ENCODE measurements at regions not wholly inside any gene's neighbourhood (a gene's known extent, or its start where the extent isn't known, plus 50 kb on each side); places are given as distances from the start of the nearest gene placed in this dataset.

DNA sequence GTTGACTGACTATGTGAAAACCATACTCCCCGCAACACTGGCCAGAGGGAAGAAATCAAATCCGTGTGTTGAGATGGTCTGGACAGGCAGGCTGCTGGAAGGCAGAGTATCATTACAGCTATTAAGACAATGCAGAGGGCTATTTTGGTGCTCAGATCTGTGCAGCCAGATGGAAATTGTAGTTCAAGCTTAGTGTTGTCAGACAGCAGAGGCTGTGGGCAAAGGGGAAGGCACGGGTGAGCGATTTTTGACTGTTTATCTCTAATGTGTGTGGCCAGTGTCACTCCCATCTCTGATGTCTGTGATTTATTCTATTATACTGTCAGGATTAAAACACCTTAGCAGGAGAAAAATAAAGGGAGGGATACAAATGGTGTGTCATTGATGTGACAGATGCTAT is 984.4 kb upstream of the WWC1 start:
- TF ChIP-seq CTCF (IDR thresholded peaks at IDR 0.05; ENCODE audit: low read depth, low read length), result no peak
- DNase-seq, result no peak
- H3K9me3 ChIP-seq, result no peaks in the 10 kb centered on the region
- H3K4me3 ChIP-seq (ENCODE audit: low read depth, low read length), result no peak overlapping the region
- no peaks in the 10 kb centered on the region for H3K36me3 ChIP-seq
- peaks cover 9% of the 10 kb centered on the region for H3K4me1 ChIP-seq
- no peaks in the 10 kb centered on the region for H3K27me3 ChIP-seq

DNA sequence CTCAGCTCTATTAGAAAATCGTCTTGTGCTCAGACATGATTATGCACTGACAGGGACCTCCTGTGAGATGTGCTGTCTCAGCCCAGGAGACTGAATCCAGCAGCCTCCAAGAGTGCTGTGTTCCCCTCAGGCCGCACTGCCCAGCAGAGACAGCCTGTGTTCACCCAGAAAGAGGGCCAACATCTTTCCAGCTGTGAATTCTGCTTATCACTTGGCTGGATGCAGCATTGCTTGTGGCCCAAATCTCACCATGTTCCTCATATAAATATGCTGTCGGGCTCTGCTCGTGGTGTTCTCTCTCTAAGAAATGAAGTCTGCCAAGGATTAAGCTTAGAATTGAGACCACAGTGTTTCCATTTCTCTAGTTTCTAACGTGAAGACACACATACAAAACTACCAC is 983.0 kb upstream of the WWC1 start:
- TF ChIP-seq CTCF (IDR thresholded peaks at IDR 0.05; ENCODE audit: low read depth, low read length), result no peak
- peaks cover 9% of the 10 kb centered on the region for H3K4me1 ChIP-seq
- no peaks in the 10 kb centered on the region for H3K9me3 ChIP-seq
- H3K36me3 ChIP-seq, result no peaks in the 10 kb centered on the region
- DNase-seq, result no peak
- H3K4me3 ChIP-seq (ENCODE audit: low read depth, low read length), result no peak overlapping the region
- H3K27me3 ChIP-seq, result no peaks in the 10 kb centered on the region

- no peak for TF ChIP-seq CTCF (IDR thresholded peaks at IDR 0.05; ENCODE audit: low read depth, low read length)
- no peak for DNase-seq
- no peaks in the 10 kb centered on the region for H3K27me3 ChIP-seq
- H3K9me3 ChIP-seq, result no peaks in the 10 kb centered on the region
- H3K4me3 ChIP-seq (ENCODE audit: low read depth, low read length), result no peak overlapping the region
- peaks cover 9% of the 10 kb centered on the region for H3K4me1 ChIP-seq
- H3K36me3 ChIP-seq, result no peaks in the 10 kb centered on the region
Measured at GRCh38 chr5:167309941-167310517, 981.4 kb upstream of the WWC1 start.

GRCh38 chr5:167311340-167311739 is 980.1 kb upstream of the WWC1 start:
- Histone ChIP-seq H3K9me3 (no peaks in the 10 kb centered on the region), H3K27me3 (no peaks in the 10 kb centered on the region), H3K4me3 (ENCODE audit: low read depth, low read length) (no peak overlapping the region), H3K36me3 (no peaks in the 10 kb centered on the region), H3K4me1 (peaks cover 4% of the 10 kb centered on the region)
- no peak for DNase-seq
- TF ChIP-seq CTCF (IDR thresholded peaks at IDR 0.05; ENCODE audit: low read depth, low read length), result no peak

DNA sequence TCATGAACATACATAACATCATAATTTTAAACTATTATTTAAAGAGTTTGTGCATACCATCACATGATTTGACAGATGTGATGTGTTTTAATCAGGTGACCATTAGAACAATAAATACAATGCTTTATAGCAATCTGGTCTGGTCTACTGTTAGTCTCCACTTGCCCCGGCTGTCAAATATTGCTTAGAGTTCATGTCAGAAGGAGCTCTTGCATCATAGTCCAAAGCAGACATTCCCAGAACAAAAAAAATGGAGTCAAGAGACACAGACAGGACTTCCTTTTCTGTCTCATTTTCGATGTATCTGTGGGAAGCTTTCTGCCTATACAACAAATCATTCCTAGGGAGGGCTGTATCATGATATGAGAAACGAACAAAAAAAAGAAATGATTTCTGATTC is 979.2 kb upstream of the WWC1 start:
- no peak for TF ChIP-seq CTCF (IDR thresholded peaks at IDR 0.05; ENCODE audit: low read depth, low read length)
- DNase-seq, result no peak

GRCh38 chr5:167315762-167316161 is 975.7 kb upstream of the WWC1 start:
- H3K4me3 ChIP-seq (ENCODE audit: low read depth, low read length), result no peak overlapping the region
- no peaks in the 10 kb centered on the region for H3K27me3 ChIP-seq
- no peak for DNase-seq
- no peaks in the 10 kb centered on the region for H3K36me3 ChIP-seq
- TF ChIP-seq CTCF (IDR thresholded peaks at IDR 0.05; ENCODE audit: low read depth, low read length), result no peak
- peaks cover 5% of the 10 kb centered on the region for H3K4me1 ChIP-seq
- no peaks in the 10 kb centered on the region for H3K9me3 ChIP-seq

More for the DNA sequence above, 979.2 kb upstream of the WWC1 start:
- H3K4me1 ChIP-seq, result no peaks in the 10 kb centered on the region
- H3K9me3 ChIP-seq, result no peaks in the 10 kb centered on the region
- no peaks in the 10 kb centered on the region for H3K27me3 ChIP-seq
- no peaks in the 10 kb centered on the region for H3K36me3 ChIP-seq
- no peak overlapping the region for H3K4me3 ChIP-seq (ENCODE audit: low read depth, low read length)

Measured in BE2C (cell line).